NCI-H1105 treated with DMSO at 0.1 percent for 48 hours (cell line): ENCODE measurements at regions not wholly inside any gene's neighbourhood (a gene's known extent, or its start where the extent isn't known, plus 50 kb on each side); places are given as distances from the start of the nearest gene placed in this dataset.

Source experiments
- DNase-seq: peaks from one replicate; lab custom pipeline; 2025; lab: John Stamatoyannopoulos, UW

DNA sequence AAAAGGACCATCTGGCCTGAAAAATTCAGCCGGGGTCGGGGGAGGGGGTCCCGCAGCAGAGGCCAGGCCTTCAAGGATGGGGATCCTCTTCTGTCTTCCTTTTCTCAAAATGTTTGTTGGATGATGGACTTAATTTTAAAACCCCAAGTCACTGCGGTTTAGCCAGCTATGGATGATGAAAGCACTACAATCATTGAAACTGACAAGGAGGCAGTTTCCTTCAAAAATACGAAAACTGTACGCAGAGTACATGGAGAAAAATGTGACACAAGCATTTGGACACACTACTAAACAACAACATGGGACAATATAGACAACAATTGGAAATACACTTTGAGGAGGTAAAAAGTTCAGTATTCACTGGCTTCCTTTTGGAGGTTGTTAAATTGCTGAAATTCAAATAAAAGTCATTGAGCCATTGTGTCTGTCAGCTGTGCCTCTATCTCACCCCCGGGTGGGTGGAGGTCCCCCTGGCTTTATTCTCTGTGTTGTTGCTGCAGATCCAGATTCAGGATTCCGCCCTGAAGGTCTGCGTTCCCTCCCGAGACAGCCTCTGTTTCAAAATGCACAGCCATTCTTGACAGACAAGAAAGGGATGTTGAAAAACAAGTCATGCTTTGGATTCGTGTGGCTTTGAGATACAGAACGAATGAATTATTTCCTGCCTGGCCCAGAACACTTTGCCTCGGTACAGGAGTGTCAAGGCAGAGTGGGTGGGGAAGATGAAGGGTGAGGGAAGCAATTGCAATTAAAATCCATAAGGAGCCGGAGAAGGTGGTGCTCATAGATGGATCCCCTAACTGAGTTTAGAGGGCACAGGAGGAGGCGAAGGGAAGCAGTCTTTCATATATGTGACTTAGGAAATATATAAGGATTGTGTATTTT is 118.2 kb downstream of the TTLL2 start:
- no peak for DNase-seq

DNA sequence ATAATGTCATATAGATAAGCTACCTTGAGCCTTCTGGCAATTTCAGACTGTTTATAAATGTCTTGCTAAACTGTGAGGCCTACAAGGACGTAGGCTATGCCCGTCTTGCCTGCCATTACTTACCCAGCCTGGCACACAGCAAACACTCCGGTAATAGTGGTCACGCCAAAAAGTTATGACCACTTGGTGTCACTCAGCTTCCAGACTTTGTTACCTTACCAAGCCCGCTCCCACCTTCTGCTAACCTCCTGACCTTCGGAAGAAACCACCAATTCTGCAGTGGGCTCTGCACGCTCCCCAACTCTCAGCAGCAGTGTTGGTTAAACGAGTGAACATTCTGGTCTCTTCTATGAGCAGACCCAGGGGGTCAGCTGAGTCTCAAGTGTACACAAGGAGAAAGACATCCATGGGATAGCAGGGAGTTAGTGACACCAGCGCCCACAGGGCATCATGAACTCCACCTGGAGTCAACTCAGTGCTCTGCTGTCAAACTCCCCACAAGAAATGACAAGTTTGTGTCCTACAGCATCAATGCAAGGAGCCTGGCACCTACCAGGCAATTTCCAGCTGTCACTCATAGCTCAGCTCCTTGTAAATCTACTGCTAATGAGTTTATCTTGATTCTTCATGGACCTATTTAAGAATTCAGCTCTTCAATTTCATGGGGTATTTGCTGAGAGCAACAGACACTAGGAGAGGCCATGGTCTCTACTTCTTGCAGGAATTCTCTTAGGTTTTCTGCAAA is 119.9 kb downstream of the TTLL2 start:
- DNase-seq = no peak

DNA sequence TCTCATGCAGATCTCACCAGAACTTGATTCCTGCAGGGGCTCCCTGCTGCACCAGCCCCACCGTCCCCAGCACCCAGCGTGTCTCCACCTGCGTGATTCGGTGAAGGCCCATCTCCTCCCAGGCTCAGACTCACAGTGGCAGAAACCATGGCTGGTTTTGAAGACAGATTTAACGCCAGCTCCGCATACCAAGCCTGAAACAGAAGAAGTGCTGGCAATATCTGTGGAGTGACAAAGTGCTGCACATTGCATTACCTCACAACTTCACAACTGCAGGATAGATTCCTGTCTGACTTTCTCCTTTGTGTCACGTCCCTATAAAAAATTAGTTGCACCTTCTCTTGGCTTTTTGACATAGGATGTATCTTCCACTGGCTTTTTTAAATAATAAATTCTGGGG is 120.7 kb downstream of the TTLL2 start:
- no peak for DNase-seq

DNA sequence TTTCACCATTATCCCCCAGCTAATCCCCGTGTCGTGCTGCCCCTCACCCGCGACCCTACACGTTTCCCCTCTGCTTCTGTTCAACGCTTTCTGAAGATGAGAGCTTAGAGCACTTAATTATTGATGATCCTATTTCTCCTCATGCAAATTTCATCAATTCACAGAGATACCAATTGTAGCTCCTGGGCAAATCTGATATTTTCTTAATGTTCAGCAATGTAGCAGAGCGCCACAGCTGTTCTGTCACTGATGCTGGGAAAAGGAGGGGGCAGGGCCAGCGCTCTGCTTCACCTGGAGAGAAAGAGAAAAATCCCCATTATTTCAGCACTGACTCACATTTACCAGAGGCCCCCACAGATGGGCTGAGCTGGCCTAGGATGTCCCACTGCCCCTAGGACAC is 121.2 kb downstream of the TTLL2 start:
- no peak for DNase-seq

DNA sequence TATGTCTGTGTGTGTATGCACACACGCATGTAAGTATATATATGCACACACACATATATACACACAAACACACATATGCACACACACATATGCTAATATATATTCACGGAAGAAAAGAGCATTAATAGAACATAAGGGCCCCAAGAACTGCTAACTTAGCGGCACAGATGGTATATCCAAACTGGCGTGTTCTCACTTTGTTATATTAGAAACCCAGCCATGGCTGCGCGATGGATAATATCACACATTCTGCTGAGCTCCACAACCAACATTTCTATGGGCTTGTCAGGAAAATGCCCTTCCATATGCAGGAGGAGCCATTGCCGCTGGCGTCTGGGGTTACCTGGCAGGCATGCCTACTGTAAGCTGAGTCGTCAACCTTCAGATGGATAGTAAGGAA is 122.1 kb downstream of the TTLL2 start:
- no peak for DNase-seq

DNA sequence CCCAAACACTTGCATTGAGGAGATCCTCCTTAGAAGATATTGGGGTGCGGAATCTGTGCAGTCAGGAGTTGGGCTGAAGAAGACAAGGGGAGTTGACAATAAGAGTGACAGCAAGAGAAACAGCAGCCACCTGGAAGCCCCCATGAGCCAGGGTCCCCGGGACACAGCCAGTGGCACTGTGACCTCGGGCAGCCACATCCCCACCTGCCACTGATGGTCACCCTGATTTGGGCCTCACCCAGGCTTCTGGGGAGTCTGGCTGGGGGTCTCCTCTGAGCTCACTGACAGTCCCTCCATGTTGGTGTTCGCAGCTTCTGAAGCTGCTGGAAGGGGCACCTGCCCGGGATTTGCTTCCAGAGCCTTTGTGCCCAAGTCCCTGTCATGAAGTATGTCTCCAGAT is 123.5 kb downstream of the TTLL2 start:
- DNase-seq = no peak

DNA sequence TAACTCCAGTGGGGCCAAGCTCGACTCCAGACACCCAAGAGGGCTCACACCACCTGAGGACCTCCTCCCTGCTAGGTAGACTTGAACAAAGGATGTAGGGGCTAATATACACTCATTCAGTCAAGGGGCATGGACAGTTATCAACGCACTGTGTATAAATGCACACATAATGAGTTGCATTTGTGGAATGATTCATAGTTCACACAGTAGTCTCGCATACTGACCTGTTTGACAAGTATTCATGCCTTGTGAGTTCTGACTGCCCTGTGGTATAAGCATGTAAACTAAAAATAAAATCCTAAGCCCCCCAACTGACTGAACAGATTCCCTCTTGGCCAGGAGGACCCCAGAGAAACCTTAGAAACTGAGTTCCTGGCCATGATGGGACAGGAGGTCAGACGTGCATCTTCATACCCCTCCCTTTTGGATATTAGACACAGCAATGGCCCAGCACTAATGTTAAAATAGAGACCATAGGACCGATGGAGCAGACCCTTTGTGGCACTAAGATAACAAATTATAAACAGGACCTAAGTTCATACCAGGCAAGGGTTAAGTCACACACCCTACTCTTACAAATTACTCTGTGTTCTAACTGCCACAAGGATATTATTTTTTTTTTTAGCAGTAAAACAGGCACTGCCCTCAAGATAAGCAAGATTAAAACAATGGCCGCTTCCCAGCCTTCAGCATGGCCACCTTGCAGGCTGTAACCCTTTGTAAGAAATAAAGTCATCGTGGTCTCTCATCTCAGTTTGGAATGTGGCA is 124.4 kb downstream of the TTLL2 start:
- no peak for DNase-seq

DNA sequence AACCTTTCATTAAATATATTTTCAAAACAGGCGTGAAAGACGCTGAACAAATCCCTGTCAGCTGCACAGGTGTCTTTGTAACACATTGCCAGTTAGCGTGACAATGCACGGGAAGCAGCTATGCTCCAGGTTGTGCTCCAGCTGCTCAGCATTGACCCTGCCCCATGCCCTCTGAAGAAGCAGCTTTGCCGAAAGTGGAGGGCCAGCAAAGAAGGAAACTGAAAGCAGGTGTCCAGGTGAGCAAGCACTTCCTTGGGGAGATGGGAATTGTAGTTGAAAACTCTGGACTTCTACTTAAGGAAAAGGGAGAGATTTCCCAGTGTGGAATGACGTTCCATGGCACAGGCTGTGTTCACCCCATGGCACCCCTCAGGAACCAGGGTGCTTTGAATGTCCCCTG is 125.7 kb downstream of the TTLL2 start:
- no peak for DNase-seq

DNA sequence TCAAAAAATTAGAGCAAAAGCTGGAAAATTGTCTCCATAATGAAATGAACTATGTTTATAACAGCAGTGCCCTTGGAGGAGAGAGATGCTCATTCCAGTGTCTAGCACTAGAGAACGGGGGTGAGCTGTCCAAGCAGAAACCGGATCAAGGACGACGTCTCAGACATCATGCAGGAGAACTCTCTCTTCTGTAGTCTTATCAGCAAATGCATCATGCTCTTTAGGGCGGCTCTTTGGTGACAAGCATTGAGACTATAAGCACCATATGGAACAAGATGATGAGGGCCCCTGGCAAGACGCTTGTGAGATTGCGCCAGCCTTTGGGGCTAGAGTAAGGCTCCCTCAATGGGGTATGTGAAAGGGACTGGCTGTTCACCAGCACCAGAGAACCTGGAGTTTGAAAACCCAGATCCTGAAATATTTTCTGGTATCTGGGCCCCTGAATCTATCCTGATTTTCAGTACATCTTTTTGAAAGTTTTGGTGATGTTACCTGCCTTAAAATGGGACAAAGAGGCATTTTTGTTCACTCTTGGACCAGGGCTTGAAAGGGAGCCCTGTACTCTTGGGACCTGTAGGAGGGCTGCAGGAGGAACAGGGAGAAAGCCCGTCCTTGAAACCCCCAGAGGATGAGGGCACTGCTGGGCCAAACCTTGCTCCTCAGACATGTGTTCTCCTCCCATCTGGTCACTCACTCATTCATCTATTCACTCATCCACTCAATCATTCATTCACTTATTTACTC is 127.6 kb downstream of the TTLL2 start:
- DNase-seq = no peak

DNA sequence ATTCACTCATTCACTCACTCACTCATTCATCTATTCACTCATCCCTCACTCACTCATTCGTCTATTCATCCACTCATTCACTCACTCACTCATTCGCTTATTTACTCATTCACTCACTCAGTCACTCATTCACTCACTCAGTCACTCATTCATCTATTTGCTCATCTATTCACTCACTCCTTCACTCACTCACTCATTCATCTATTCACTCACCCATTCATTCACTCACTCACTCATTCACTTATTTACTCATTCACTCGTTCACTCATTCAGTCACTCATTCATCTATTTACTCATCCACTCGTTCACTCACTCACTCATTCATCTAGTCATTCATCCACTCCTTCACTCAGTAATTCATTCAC is 128.2 kb downstream of the TTLL2 start:
- no peak for DNase-seq

DNA sequence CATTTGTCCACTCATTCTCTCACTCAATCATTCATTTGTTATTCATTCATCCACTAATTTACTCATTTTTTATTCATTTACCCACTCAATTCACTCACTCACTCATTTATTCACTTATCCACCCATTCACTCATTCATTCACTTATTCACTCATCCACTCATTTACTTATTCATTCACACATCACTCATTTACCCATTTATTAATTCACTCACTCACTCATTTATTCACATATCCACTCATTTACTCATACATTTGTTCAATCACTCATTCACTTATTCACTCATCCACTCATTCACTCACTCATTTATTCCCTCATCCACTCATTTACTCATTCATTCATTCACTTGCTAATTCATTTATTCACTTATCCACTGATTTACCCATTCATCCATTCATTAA is 129.1 kb downstream of the TTLL2 start:
- DNase-seq = no peak

DNA sequence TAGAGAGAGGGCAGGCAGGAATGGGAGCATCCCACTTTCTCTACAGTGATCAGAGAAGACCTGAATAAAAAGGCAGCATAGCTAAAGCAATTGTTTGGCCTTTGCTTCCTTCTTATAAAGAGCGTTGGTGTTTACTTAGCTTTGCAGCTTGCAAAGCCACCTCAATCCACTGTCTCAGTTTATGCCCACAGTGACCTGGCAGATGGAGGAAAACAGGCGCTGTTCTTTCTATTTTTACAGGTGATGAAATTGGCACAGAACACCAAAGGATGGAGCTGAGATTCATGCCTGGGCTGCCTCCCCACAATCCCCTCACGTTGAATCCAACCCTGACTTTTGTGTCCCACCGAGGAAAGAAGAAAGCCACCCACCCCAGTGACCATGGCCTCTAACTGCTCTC is 130.5 kb downstream of the TTLL2 start:
- DNase-seq = no peak

DNA sequence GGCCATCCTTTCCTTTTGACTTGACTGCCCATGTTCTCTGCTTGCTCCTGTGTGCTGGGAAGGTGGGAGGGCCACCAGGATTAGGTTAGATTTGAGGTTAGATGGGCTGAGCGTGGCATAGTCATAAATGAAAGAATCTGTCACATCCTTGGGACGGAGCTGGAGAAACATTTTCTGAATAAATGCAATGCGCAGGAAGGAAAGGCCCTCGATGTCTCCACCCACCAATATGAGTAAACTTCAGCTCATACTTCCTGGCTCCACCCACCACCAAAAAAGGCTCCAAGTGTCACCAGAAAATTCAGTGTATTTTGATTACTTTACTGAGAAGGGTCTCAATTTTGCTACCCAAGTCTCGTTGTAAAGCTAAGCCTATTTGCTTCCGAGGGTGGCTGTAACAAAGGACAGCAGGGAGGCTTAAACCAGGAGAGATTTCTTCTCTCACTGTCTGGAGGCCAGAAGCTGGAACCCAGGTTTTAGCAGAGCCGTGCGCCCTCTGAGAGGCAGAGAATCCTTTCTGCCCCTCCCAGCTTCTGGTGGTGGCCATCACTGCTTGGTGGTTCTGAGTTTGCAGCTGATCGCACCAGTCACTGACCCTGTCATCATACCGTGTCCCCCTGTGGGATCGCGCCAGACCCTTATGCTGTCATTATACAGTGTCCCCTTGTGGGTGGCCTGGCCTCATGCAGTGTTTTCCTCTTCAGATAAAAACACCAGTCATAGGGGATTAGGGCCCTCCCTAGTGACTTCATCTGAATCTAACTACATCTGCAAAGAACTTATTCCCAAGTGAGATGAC is 137.8 kb downstream of the TTLL2 start:
- no peak for DNase-seq

DNA sequence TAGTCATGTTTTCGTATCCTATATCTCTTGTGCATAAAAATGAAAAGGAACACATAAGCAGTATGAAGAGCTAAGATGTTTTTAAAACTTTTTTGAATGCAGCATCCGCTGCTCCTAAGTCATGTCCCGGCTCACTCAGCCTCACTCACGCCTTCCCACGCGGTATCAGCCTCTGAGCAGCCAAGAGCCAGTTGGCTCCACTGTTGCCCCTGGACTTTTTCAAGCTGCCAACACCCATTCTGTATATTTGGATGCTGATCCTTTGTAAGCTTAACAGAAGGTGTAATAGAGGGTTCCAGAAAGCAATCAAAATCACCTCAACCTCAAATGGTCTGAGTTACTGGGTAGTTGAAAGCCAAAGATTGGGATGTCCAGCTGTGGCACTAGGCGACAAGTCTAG is 139.3 kb downstream of the TTLL2 start:
- no peak for DNase-seq

DNA sequence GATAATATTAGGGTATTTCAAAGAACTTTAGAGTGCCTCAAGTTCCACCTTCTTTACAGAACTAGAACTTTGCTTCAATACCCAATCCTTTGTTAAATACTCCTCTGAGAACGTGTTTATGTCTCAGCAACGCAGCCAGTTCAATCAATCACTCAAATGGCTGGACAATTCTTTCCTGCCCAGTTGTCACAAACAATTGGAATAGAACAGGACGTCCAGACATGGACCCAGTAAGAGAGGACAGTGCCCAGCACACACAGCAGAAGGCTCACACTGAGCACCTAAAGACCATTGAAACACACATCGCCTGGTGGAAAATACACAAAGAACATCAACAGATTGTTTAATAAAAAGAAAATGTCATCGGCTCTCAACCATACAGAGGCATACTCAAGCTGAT is 140.6 kb downstream of the TTLL2 start:
- no peak for DNase-seq

DNA sequence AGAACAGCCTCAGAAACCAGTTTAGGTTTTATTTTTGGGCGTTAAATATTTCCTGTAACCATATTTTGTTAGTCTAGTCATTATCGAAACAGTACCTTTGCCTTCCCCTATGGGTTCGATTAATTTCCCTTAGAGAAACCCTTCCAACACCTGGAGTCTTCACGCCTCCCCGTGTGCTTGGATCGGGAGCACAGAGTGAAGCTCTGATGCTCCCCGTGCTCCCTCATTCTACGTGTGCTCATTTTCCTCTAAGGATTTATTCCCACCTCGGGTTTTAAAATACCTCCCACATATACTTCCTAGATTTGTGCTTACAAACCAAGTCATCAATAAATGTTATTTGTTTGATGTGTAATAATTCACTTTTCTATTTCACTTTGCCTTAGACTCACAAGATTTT is 142.4 kb downstream of the TTLL2 start:
- DNase-seq = no peak

DNA sequence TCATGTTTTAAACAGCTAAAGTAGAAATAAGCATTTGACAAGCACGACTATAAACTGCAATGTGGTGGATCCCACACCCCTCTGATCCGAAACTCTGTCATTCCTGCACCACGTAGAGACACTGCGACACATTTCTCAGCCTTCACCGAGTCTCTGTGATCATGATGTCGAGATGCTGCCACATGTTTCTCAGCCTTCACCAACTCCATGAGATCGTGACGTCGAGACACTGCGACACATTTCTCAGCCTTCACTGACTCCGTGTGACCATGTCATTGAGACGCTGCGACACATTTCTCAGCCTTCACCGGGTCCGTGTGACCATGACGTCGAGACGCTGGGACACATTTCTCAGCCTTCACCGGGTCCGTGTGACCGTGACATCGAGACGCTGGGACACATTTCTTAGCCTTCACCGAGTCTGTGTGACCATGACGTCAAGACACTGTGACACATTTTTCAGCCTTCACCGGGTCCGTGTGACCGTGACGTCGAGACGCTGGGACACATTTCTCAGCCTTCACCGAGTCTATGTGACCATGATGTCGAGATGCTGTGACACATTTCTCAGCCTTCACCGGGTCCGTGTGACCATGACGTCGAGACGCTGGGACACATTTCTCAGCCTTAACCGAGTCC is 143.0 kb downstream of the TTLL2 start:
- DNase-seq = no peak

DNA sequence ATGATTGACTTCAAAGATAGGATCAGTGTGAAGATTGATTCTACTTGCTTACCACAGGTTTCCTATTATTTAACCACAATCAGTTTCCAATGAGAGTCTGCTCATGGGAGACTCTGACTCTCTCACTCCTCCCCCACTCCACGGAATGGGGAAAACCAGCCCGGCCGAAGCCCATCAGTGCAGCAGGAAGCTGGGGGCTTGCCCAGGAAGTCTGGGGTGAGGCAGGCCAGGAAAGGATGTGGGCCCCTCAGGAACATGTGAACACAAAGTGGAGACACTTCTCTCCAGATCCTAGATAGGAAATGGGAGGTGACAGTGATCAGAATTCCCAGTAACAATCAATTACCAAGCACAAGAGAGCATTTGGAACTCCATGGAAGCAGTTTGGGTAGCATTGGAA is 144.2 kb downstream of the TTLL2 start:
- DNase-seq = no peak

DNA sequence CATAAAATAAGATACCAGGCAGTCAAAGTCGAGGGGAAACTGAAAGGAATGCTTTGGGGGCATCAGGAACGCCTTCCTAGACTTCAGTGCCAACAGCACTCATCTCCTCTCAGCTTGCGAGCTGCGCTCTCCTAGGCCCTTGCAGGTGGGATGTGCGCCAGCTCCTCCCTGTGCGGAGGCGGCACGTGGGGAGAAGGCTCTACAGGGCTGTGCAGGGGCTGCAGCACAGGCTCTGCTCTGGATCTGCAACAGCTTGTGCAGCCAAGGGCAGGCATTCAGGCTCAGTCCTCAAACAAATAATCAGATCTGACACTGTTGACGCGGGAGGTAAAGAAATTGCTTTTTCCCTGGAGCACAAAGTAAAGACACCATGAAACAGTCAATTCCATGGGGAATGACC is 144.8 kb downstream of the TTLL2 start:
- no peak for DNase-seq

DNA sequence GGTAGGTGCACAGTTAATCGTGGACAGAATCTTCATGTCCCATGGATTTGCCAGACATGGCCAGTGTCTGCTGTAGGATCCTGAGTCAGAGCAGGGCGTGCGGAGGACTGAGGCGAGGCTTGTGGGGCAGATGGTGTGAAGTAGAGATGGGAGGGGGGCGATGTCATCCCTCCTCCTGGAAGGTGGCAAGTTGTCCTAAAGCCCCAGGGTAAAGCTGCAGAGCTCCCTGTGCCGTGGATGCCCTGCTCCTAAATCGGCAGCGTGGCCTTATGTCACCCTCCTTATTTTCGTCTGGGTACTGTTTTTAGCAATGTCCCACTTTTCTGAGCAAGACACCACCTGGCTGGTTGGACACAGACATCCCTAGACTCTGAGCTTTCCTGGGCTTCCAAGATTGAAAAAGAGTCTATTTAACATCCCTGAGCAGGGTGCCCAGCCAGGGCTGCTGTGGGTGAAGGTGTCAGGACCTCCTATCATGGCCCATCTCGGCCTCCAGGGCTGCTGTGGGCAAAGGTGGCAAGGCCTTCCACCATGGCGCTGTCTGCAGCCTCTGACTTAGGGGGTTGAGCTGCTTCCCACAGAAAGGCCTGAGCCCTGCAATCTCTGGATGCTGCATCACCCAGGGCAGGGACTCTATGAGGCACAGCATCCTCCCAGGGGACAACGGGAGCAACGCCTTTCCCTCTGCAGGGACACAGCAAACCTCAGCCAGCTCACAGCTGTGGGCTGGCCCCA is 145.4 kb downstream of the TTLL2 start:
- no peak for DNase-seq
